HEK293T (cell line): ENCODE measurements at regions not wholly inside any gene's neighbourhood (a gene's known extent, or its start where the extent isn't known, plus 50 kb on each side); places are given as distances from the start of the nearest gene placed in this dataset.

Source experiments
- CTCF ChIA-PET: fragments of 350-600 bp; formaldehyde crosslinking; extraction: SDS; loops from one replicate; lab custom pipeline; 2021; ENCODE audit warnings: antibody characterized with exemption, inconsistent platforms; lab: Yijun Ruan, JAX
- POLR2A ChIA-PET: fragments of 350-600 bp; formaldehyde crosslinking; extraction: SDS; loops from one replicate; lab custom pipeline; 2020; ENCODE audit warnings: antibody characterized with exemption, inconsistent platforms; lab: Yijun Ruan, JAX
- DNase-seq: peaks from one replicate; pipeline ENCODE4 v3.0.0; 2012; ENCODE audit warnings: mixed read lengths; ENCODE audit errors: extremely low spot score
- ARNT ChIP-seq: fragments of 450-650 bp; IDR thresholded peaks from 2 replicates; pipeline ENCODE4 v1.6.1; 2017; ENCODE audit warnings: mild to moderate bottlenecking
- BHLHE40 ChIP-seq: fragments of 450-650 bp; IDR thresholded peaks from 2 replicates; pipeline ENCODE4 v1.6.1; 2016; ENCODE audit warnings: mild to moderate bottlenecking, moderate library complexity, borderline replicate concordance
- CTBP1 ChIP-seq: fragments of 450-650 bp; IDR thresholded peaks from 2 replicates; pipeline ENCODE4 v1.6.1; 2016; ENCODE audit warnings: borderline replicate concordance
- ELF4 ChIP-seq: fragments of 450-650 bp; IDR thresholded peaks from 2 replicates; pipeline ENCODE4 v1.6.1; 2017; ENCODE audit warnings: antibody characterized with exemption
- FOXA1 ChIP-seq: fragments of 450-650 bp; IDR thresholded peaks from 2 replicates; pipeline ENCODE4 v1.6.1; 2016; ENCODE audit warnings: mild to moderate bottlenecking
- FOXK2 ChIP-seq: fragments of 450-650 bp; IDR thresholded peaks from 2 replicates; pipeline ENCODE4 v1.6.1; 2016; ENCODE audit warnings: mild to moderate bottlenecking
- FOXM1 ChIP-seq: fragments of 450-650 bp; IDR thresholded peaks from 2 replicates; pipeline ENCODE4 v1.6.1; 2017; ENCODE audit warnings: mild to moderate bottlenecking, borderline replicate concordance
- HDGF ChIP-seq: fragments of 450-650 bp; IDR thresholded peaks from 2 replicates; pipeline ENCODE4 v1.6.1; 2017; ENCODE audit warnings: antibody characterized with exemption, borderline replicate concordance
- L3MBTL2 ChIP-seq: fragments of 450-650 bp; conservative IDR thresholded peaks from 2 replicates; pipeline ENCODE4 v1.6.1; 2016; ENCODE audit warnings: mild to moderate bottlenecking
- LEF1 ChIP-seq: fragments of 450-650 bp; IDR thresholded peaks from 2 replicates; pipeline ENCODE4 v1.6.1; 2017; ENCODE audit warnings: mild to moderate bottlenecking, borderline replicate concordance
- NFRKB ChIP-seq: fragments of 450-650 bp; IDR thresholded peaks from 2 replicates; pipeline ENCODE4 v1.6.1; 2016; ENCODE audit warnings: mild to moderate bottlenecking, moderate library complexity
- SP1 ChIP-seq: fragments of 450-650 bp; IDR thresholded peaks from 2 replicates; pipeline ENCODE4 v1.6.1; 2017
- SUZ12 ChIP-seq: fragments of 450-650 bp; IDR thresholded peaks from 2 replicates; pipeline ENCODE4 v1.6.1; 2016; ENCODE audit warnings: mild to moderate bottlenecking
- TARDBP ChIP-seq: fragments of 450-650 bp; IDR thresholded peaks from 2 replicates; pipeline ENCODE4 v1.6.1; 2016
- ZNF384 ChIP-seq: fragments of 450-650 bp; IDR thresholded peaks from 2 replicates; pipeline ENCODE4 v1.6.1; 2016
- TF ChIP-seq, protein P1 (sequence below): fragments of 450-650 bp; IDR thresholded peaks from 2 replicates; pipeline ENCODE4 v1.6.1; 2016

DNA sequence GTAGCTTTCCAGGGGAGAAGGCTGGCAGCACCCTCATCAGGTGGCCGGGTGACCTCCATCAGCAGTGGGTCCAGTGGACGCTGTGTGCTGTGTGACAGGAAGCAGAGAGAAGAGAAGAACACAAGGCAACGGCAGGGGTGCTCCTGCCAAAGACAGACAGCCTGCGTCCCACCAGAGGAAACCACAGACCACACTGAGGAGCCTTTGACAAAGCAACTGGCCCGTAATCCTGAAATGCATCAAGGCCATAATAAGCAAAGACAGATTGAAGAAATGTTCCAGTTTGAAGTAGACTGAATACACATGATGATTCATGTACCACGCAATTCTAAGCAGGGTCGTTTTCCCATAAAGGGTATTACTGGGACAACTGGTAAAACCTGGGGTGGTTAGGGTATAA lies 172.4 kb downstream of the FBXO15 start:
- POLR2A ChIA-PET = no interaction called here
- CTCF ChIA-PET = no interaction called here
- TF ChIP-seq ARNT = no peak
- no peak for TF ChIP-seq FOXM1
- TF ChIP-seq, protein P1, sequence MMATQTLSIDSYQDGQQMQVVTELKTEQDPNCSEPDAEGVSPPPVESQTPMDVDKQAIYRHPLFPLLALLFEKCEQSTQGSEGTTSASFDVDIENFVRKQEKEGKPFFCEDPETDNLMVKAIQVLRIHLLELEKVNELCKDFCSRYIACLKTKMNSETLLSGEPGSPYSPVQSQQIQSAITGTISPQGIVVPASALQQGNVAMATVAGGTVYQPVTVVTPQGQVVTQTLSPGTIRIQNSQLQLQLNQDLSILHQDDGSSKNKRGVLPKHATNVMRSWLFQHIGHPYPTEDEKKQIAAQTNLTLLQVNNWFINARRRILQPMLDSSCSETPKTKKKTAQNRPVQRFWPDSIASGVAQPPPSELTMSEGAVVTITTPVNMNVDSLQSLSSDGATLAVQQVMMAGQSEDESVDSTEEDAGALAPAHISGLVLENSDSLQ = no peak
- no peak for TF ChIP-seq FOXA1
- DNase-seq = no peak

DNA sequence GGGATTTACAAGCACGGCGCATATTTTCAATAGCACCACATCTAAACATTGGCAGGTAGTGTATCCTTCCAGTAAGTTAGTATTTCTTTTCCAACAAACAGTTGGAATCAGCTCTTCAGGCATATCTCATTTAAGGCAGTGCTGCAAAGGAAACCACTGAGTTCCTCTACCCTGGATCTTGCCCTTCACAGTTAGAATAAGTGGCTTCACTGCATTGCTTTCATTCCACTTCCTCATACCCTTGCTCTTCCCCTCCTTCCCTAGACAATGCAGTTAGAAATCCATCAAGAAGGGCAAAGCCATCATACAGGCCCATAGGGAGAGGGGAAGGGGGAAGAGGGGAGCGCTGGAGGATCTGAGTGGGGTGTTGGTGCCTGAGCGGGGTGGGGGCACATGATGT lies 173.7 kb downstream of the FBXO15 start:
- no peak for DNase-seq
- no peak for TF ChIP-seq TARDBP
- TF ChIP-seq FOXM1 = no peak
- no peak for TF ChIP-seq NFRKB
- no peak for TF ChIP-seq CTBP1
- TF ChIP-seq, protein P1 = no peak
- TF ChIP-seq ZNF384 = no peak
- no peak for TF ChIP-seq HDGF
- TF ChIP-seq ARNT = no peak
- TF ChIP-seq SP1 = no peak
- ChIA-PET CTCF (no interaction called here), POLR2A (no interaction called here)

DNA sequence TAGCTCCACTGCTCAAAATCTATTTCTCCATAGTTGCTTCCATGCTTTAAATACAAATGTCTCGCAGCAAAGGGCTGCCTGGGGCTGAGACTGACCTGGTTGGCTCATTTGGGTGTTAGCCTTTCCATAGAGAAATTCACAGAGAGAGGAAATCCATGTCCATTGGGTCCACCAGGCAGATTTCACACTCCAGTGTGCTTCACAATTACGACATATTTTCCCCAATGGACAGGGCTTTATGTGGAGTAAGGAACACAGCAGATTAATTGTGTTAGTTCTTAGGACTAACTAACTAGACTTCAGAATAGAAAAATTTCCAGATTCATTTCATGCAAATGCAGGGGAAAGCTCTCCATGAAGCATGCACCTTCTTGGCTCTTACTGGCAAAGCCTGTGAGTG lies 180.7 kb downstream of the FBXO15 start:
- TF ChIP-seq FOXA1 (no peak), FOXK2 (no peak)
- POLR2A ChIA-PET = no interaction called here
- DNase-seq = no peak
- CTCF ChIA-PET = no interaction called here

DNA sequence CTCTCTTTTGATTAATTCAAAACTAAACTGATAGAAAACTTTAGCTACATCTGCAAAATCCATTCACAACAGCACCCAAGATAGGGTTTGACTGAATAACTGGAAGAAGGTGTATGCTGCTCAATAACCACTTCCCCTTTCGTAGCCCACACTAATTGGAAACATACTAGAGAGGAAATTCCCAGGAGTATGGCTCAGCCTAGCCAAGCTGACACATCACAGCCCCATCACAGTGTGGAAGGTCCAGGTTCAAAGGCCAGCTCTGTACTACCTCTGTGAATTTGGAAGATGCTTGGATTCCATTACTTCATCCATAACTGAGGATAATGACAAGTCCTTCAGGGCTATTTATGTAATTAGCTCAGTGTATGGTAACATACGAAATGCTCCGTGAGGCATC lies 185.4 kb downstream of the FBXO15 start:
- DNase-seq = no peak
- ChIA-PET CTCF (interaction anchor here (0.5 kb wide), 1 partner anchor 16 kb away, joined by 3 read pairs; no protein-coding TSS in a partner anchor), POLR2A (no interaction called here)
- no peak for TF ChIP-seq NFRKB
- TF ChIP-seq BHLHE40 = no peak
- TF ChIP-seq HDGF = no peak
- no peak for TF ChIP-seq ZNF384
- no peak for TF ChIP-seq FOXM1
- no peak for TF ChIP-seq FOXA1
- TF ChIP-seq ELF4 = no peak
- TF ChIP-seq SP1 = no peak
- TF ChIP-seq FOXK2 = no peak
- TF ChIP-seq ARNT = no peak
- no peak for TF ChIP-seq CTBP1
- no peak for TF ChIP-seq TARDBP
- TF ChIP-seq SUZ12 = no peak
- TF ChIP-seq LEF1 = no peak
- TF ChIP-seq, protein P1 = no peak
- no peak for TF ChIP-seq L3MBTL2

DNA sequence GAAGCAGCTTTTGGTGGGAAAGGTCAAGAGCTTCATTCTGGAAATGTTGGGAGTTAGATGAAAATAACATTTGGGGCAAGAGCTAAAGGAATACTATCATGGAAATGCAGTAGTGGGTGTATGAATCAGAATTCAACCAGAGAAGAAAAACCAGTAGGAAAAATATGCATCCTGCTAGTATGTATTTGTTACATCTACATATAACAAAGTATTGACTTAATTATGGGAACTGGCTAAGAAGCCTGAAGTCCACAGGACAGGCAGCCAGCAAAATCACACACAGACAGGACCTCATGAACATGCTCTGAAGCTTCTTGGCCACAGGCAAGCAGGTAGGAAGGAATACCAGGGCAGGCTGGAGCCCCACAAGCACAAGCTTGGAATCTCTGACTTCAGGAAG lies 185.8 kb downstream of the FBXO15 start:
- ChIA-PET POLR2A (no interaction called here), CTCF (interaction anchor here (0.5 to 0.6 kb wide), 2 partner anchors 16 to 73 kb away, joined by 3 read pairs; no protein-coding TSS in a partner anchor)
- no peak for DNase-seq
- no peak for TF ChIP-seq SUZ12

DNA sequence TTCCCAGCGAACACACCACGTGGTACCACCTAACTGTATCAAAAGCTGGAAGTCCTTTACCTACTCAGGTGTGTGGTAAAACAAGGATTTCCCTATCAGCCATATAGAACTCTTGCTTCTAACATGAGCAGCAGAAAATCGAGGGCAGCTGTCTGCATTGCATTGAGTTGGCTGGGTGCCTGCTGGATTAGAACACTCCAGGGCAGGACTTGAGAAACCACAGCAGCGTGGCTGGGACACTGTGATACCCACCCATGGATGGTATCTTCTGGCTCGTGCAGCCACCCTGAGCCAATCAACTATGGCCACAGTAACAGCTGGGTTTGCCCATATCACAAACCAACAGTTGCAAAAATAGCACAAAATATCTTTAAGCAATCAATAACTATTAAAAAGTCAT lies 188.3 kb downstream of the FBXO15 start:
- CTCF ChIA-PET = no interaction called here
- DNase-seq = no peak
- TF ChIP-seq HDGF = no peak
- TF ChIP-seq SP1 = no peak
- no peak for TF ChIP-seq FOXA1
- POLR2A ChIA-PET = no interaction called here

DNA sequence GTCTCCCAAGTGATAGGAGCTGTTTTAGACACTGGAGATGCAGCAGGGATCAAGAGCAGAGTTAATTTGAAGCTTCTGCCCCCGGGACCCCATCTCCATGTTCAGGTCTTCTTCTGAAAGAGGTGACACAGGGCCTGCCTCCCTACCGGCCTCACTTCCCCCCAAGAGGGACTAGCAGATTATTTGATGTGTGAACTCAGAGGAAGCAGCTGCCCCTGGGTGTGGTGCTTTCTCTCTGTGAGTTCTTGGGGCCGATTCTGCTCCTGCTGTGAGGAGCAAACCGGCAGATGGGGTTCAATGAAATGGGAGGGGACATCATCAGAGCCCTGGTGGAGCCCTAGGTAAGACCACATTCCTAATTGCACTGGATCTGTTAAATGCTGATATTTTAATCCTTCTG lies 193.4 kb downstream of the FBXO15 start:
- DNase-seq = no peak
- ChIA-PET CTCF (no interaction called here), POLR2A (no interaction called here)
- no peak for TF ChIP-seq BHLHE40
- no peak for TF ChIP-seq ZNF384
- no peak for TF ChIP-seq CTBP1
- TF ChIP-seq TARDBP = no peak

DNA sequence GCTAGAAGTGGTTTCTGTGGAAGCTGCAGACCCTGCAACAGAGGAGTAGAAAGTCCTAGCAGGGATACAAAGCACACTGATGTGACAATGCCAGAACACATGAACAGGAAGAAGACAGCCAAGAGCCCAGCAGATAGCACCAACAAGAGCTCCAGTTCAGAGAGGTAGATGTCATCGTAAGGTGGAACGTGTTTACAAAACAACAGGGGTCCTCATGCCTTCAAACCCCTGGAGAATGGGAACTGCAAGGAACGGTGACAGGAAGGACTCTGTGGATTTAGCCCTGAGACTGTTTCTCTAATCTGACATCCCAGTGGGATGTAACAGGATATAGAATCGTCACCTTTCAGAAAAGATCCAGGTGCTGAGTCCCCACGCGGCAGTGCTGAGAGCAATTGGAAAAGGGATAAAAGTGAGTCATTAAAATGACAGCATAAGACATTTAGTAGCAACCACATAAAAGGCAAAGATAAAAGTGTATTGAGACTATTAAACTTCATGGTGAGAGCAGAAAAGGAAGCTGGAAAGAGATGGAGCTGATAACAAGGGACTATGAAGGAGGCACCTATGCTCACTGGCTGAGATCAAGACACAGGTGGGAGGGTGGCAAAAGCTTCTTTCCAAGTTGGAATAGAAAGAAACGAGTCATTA lies 195.2 kb downstream of the FBXO15 start:
- ChIA-PET CTCF (no interaction called here), POLR2A (no interaction called here)
- TF ChIP-seq FOXK2 (no peak), ARNT (no peak), ELF4 (no peak), CTBP1 (no peak), L3MBTL2 (no peak), HDGF (no peak), FOXA1 (no peak), ZNF384 (no peak), NFRKB (no peak), BHLHE40 (no peak)
- DNase-seq = no peak
